H1 (cell line): ENCODE measurements at regions not wholly inside any gene's neighbourhood (a gene's known extent, or its start where the extent isn't known, plus 50 kb on each side); places are given as distances from the start of the nearest gene placed in this dataset.

ENCODE experiments used
- CTCF ChIA-PET: fragments of 300-600 bp; sonication (Branson Sonifier 250); formaldehyde crosslinking; loops from one replicate; lab custom pipeline; 2021; ENCODE audit not compliant: partially characterized antibody; lab: Charles Lee
- POLR2A ChIA-PET: fragments of 300-600 bp; sonication (Branson Sonifier 250); formaldehyde crosslinking; loops from one replicate; lab custom pipeline; 2021; ENCODE audit warnings: inconsistent platforms; ENCODE audit not compliant: partially characterized antibody; lab: Charles Lee
- DNase-seq, 2 experiments: peaks; one replicate each; pipeline versions ENCODE4 v3.0.0 to v3.0.0-alpha.2; 2010 to 2022; ENCODE audit warnings: low spot score in 2 of 2, low read depth in 1 of 2, mixed read lengths in 1 of 2
- FAIRE-seq: peaks from 2 replicates; lab custom pipeline; 2011; peaks lifted over from hg19 to GRCh38; lab: Jason Lieb, UNC
- H2AFZ ChIP-seq: 2 replicates; pipeline ENCODE4 v1.8.1; 2012; ENCODE audit warnings: low read length, inconsistent platforms
- H2AK5ac ChIP-seq: 2 replicates; pipeline ENCODE4 v1.6.1; 2013; ENCODE audit warnings: low read depth, low read length
- H2BK120ac ChIP-seq: replicated peaks from 2 replicates; pipeline ENCODE3; 2013; ENCODE audit warnings: low read depth, low read length, inconsistent platforms
- H2BK12ac ChIP-seq: 2 replicates; pipeline ENCODE4 v1.6.1; 2013; ENCODE audit warnings: low read depth, low read length
- H2BK15ac ChIP-seq: 2 replicates; pipeline ENCODE4 v1.6.1; 2013; ENCODE audit warnings: low read length
- H2BK20ac ChIP-seq: 2 replicates; pipeline ENCODE4 v1.6.1; 2013; ENCODE audit warnings: low read length
- H2BK5ac ChIP-seq: 2 replicates; pipeline ENCODE4 v1.6.1; 2013; ENCODE audit warnings: low read depth, low read length
- H3K14ac ChIP-seq: 2 replicates; pipeline ENCODE4 v1.6.1; 2013; ENCODE audit warnings: inconsistent platforms; ENCODE audit not compliant: insufficient read length
- H3K18ac ChIP-seq: 2 replicates; pipeline ENCODE4 v1.6.1; 2013; ENCODE audit warnings: low read length; ENCODE audit errors: extremely low read depth
- H3K23ac ChIP-seq: 2 replicates; pipeline ENCODE4 v1.6.1; 2013; ENCODE audit warnings: inconsistent platforms; ENCODE audit not compliant: insufficient read length
- H3K23me2 ChIP-seq: 2 replicates; pipeline ENCODE4 v1.6.1; 2013; ENCODE audit warnings: low read depth, low read length
- H3K27ac ChIP-seq: 2 replicates; pipeline ENCODE4 v1.6.1; 2011; ENCODE audit warnings: low read depth, low read length, inconsistent platforms
- H3K27me3 ChIP-seq, 4 experiments: replicated peaks in 1 of 4; 1 replicate in 1 of 4; 2 replicates in 3 of 4; pipeline versions ENCODE4 v1.6.1 to v1.8.1; 2011 to 2013; ENCODE audit warnings: low read length in 3 of 4, mild to moderate bottlenecking in 3 of 4, inconsistent platforms in 2 of 4, mixed read lengths in 2 of 4, moderate library complexity in 1 of 4; ENCODE audit not compliant: control insufficient read depth in 3 of 4, insufficient read depth in 3 of 4; ENCODE audit errors: extremely low read depth in 1 of 4
- H3K36me3 ChIP-seq, 4 experiments: 2 replicates each; pipeline versions ENCODE4 v1.6.1 to v1.8.1; 2011 to 2013; ENCODE audit warnings: mild to moderate bottlenecking in 4 of 4, low read length in 3 of 4, moderate library complexity in 2 of 4, control low read depth in 1 of 4, inconsistent platforms in 1 of 4; ENCODE audit not compliant: insufficient read depth in 4 of 4, control insufficient read depth in 2 of 4
- H3K4ac ChIP-seq: replicated peaks from 2 replicates; pipeline ENCODE3; 2013; ENCODE audit warnings: low read length, low read depth, mixed read lengths, inconsistent platforms; ENCODE audit not compliant: insufficient read length
- H3K4me1 ChIP-seq, 4 experiments: replicated peaks in 1 of 4; 1 replicate in 1 of 4; 2 replicates in 3 of 4; pipeline versions ENCODE4 v1.6.1 to v1.8.1; 2011 to 2013; ENCODE audit warnings: low read length in 3 of 4, inconsistent platforms in 2 of 4, mixed read lengths in 1 of 4; ENCODE audit not compliant: insufficient read depth in 4 of 4, control insufficient read depth in 3 of 4
- H3K4me2 ChIP-seq, 2 experiments: 2 replicates each; pipeline versions ENCODE4 v1.6.1 to v1.8.1; 2011 to 2013; ENCODE audit warnings: low read depth in 2 of 2, low read length in 2 of 2, control low read depth in 1 of 2, inconsistent platforms in 1 of 2, mild to moderate bottlenecking in 1 of 2; ENCODE audit not compliant: insufficient read depth in 1 of 2
- H3K4me3 ChIP-seq, 4 experiments: fragments of 200-600, 300-600 bp in 1 of 4; sonication (generic), shearing (Covaris generic), sonication (Bioruptor Twin) in 1 of 4; 2 replicates each; pipeline versions ENCODE4 v1.5.1 to v1.8.1; 2011 to 2016; ENCODE audit warnings: low read length in 4 of 4, low read depth in 3 of 4, control low read depth in 2 of 4, inconsistent platforms in 2 of 4, mild to moderate bottlenecking in 2 of 4, mixed read lengths in 1 of 4, moderate library complexity in 1 of 4; ENCODE audit not compliant: insufficient read depth in 2 of 4; ENCODE audit errors: extremely low read depth in 1 of 4
- H3K56ac ChIP-seq: replicated peaks from 2 replicates; pipeline ENCODE3; 2013; ENCODE audit warnings: low read depth, mild to moderate bottlenecking, mixed read lengths, low read length, inconsistent platforms; ENCODE audit not compliant: insufficient read length
- H3K79me1 ChIP-seq: 2 replicates; pipeline ENCODE4 v1.6.1; 2013; ENCODE audit warnings: low read depth, low read length, control low read depth
- H3K79me2 ChIP-seq, 2 experiments: 2 replicates each; pipeline versions ENCODE4 v1.6.1 to v1.8.1; 2012 to 2013; ENCODE audit warnings: low read length in 2 of 2, mild to moderate bottlenecking in 2 of 2, inconsistent platforms in 1 of 2; ENCODE audit not compliant: insufficient read depth in 2 of 2, control insufficient read depth in 1 of 2
- H3K9ac ChIP-seq, 4 experiments: replicated peaks in 1 of 4; 1 replicate in 1 of 4; 2 replicates in 3 of 4; pipeline versions ENCODE4 v1.6.1 to v1.8.1; 2011 to 2013; ENCODE audit warnings: low read depth in 3 of 4, low read length in 3 of 4, control low read depth in 2 of 4, mild to moderate bottlenecking in 2 of 4, moderate library complexity in 2 of 4, inconsistent platforms in 1 of 4; ENCODE audit errors: extremely low read depth in 1 of 4
- H3K9me3 ChIP-seq, 2 experiments: 2 replicates each; pipeline versions ENCODE4 v1.6.1 to v1.8.1; 2012 to 2013; ENCODE audit warnings: mild to moderate bottlenecking in 2 of 2, moderate library complexity in 2 of 2, control low read depth in 1 of 2, inconsistent platforms in 1 of 2, low read depth in 1 of 2, low read length in 1 of 2, mixed read lengths in 1 of 2; ENCODE audit not compliant: insufficient read depth in 2 of 2
- H4K20me1 ChIP-seq, 2 experiments: replicated peaks in 1 of 2; 2 replicates each; pipeline versions ENCODE3 to v1.8.1; 2011 to 2013; ENCODE audit warnings: inconsistent platforms in 2 of 2, low read length in 2 of 2, mild to moderate bottlenecking in 1 of 2; ENCODE audit not compliant: insufficient read depth in 2 of 2, control insufficient read depth in 1 of 2
- H4K5ac ChIP-seq: 2 replicates; pipeline ENCODE4 v1.6.1; 2013; ENCODE audit warnings: low read length, low read depth, mixed read lengths, inconsistent platforms; ENCODE audit not compliant: insufficient read length
- H4K8ac ChIP-seq: 2 replicates; pipeline ENCODE4 v1.8.0; 2013; ENCODE audit warnings: mild to moderate bottlenecking, moderate library complexity, low read length, inconsistent platforms; ENCODE audit not compliant: insufficient read depth; ENCODE audit errors: extremely low read depth
- H4K91ac ChIP-seq: replicated peaks from 2 replicates; pipeline ENCODE3; 2013; ENCODE audit warnings: low read length, mixed read lengths, inconsistent platforms; ENCODE audit not compliant: insufficient read length
- CHD2 ChIP-seq: IDR thresholded peaks from 2 replicates; pipeline ENCODE4 v1.6.1; 2012; ENCODE audit warnings: low read length, improper control_type of control experiment
- HDAC6 ChIP-seq: IDR thresholded peaks from one replicate; pipeline ENCODE4 v1.7.1; 2012; ENCODE audit warnings: low read depth, mild to moderate bottlenecking, inconsistent platforms, low read length, moderate library complexity
- KDM5A ChIP-seq: fragments of 200-600 bp; IDR thresholded peaks from 2 replicates; pipeline ENCODE4 v1.7.1; 2012; ENCODE audit warnings: mild to moderate bottlenecking, low read length, inconsistent platforms, mixed read lengths
- POLR2AphosphoS5 ChIP-seq: IDR thresholded peaks from 2 replicates; pipeline ENCODE4 v1.6.1; 2011; ENCODE audit warnings: low read depth, low read length
- RNF2 ChIP-seq: fragments of 200-900, 300-1000 bp; sonication (generic); IDR thresholded peaks from 2 replicates; pipeline ENCODE4 v1.7.1; 2016; ENCODE audit warnings: borderline replicate concordance, low read depth, mild to moderate bottlenecking, antibody characterized with exemption, low read length; ENCODE audit not compliant: poor library complexity, severe bottlenecking; ENCODE audit errors: missing control alignments
- TAF7 ChIP-seq: optimal IDR thresholded peaks from 2 replicates; pipeline ENCODE3; 2011; ENCODE audit warnings: low read depth, mild to moderate bottlenecking, inconsistent platforms, low read length, moderate library complexity, borderline replicate concordance
- USF2 ChIP-seq: IDR thresholded peaks from 2 replicates; pipeline ENCODE4 v1.6.1; 2011; ENCODE audit warnings: low read length, improper control_type of control experiment
- WGBS, 2 experiments: shearing (Covaris generic) in 1 of 2; methylation state at CpG; one replicate each; pipeline versions ENCODE4 v1.1.6 to v1.1.7; 2013 to 2015; ENCODE audit warnings: low lambda C conversion rate in 2 of 2, mixed read lengths in 2 of 2, inconsistent platforms in 1 of 2, low coverage in 1 of 2, missing lambda C conversion rate in 1 of 2; ENCODE audit not compliant: insufficient replicate concordance in 2 of 2, insufficient coverage in 1 of 2, insufficient read length in 1 of 2; ENCODE audit errors: extremely low coverage in 1 of 2, missing lambda C conversion rate in 1 of 2; 5-methylcytosine and 5-hydroxymethylcytosine counted together

DNA sequence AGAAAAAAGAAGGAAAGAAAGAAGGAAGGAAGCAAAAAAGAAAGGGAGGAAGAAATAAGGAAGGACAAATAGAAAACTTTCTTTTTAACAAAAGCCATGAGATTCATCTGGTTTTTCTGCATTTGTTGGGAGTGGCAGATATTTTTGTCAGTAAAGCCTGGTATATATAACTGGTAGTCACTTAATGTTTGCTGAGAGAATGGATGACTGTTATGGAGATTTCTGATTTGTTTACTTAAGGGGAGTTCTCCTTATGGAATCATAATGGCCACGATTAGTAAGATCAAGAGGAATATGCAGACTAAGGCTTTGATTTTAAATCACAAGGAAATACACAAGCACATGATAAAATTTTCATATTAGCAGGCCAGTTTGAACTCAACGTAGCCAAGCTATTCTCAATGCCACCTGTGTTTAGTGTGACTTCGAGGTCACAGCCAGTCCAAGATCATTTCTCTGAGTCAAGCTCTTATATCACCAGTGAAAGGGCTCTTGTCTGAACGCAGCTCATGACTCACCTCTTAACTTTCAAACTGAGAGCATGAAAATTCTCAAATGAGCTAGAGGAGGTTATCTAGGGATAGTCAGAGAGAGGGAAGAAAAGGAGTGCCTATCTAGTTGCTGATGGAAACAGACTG is 445.1 kb upstream of the ZMIZ1 start:
- Histone ChIP-seq H3K27ac (no peak overlapping the region), H4K91ac (no peak overlapping the region), H3K4me1 (0 out of 7 replicates have a peak, but pooled peaks cover 0 to 2% (median 0%) of the 10 kb centered on the region in 4 experiments), H3K79me1 (no peaks in the 10 kb centered on the region), H3K23me2 (no peaks in the 10 kb centered on the region), H3K4me2 (no peak overlapping the region), H3K56ac (no peak overlapping the region), H3K9me3 (no peaks in the 10 kb centered on the region), H2BK5ac (no peak overlapping the region), H2AFZ (no peak overlapping the region), H3K23ac (no peak overlapping the region), H3K4ac (no peak overlapping the region), H4K20me1 (no peaks in the 10 kb centered on the region), H2BK15ac (no peak overlapping the region), H3K4me3 (no peak overlapping the region), H3K9ac (no peak overlapping the region), H2AK5ac (no peak overlapping the region), H4K8ac (no peak overlapping the region), H3K14ac (no peak overlapping the region), H3K36me3 (no peaks in the 10 kb centered on the region), H2BK120ac (no peak overlapping the region), H2BK12ac (no peak overlapping the region), H3K18ac (no peak overlapping the region), H2BK20ac (no peak overlapping the region), H3K79me2 (no peaks in the 10 kb centered on the region), H4K5ac (no peak overlapping the region), H3K27me3 (peaks cover 0 to 3% (median 0%) of the 10 kb centered on the region in 4 experiments; a peak in 1 of 7 replicates)
- 70% methylated on average over 4 of the region's 4 CpGs; no CpG with 5 or more reads in 1 of the 2 experiments for WGBS, 2 experiments
- ChIA-PET POLR2A (no interaction called here), CTCF (interaction anchor here (1.0 to 1.6 kb wide), 2 partner anchors 34 to 81 kb away, joined by 3 to 4 read pairs; no protein-coding TSS in a partner anchor)
- DNase-seq: no peak
- FAIRE-seq: no peak
- TF ChIP-seq POLR2AphosphoS5 (no peak), RNF2 (no peak), CHD2 (no peak), HDAC6 (no peak), KDM5A (no peak), USF2 (no peak), TAF7 (no peak)
